SK-N-MC (cell line): ENCODE measurements at regions not wholly inside any gene's neighbourhood (a gene's known extent, or its start where the extent isn't known, plus 50 kb on each side); places are given as distances from the start of the nearest gene placed in this dataset.

Experiments
- FOXP2 ChIP-seq: optimal IDR thresholded peaks from 2 replicates; pipeline ENCODE3; 2011; ENCODE audit warnings: mild to moderate bottlenecking, moderate library complexity; ENCODE audit not compliant: insufficient read depth; ENCODE audit errors: extremely low read length, control extremely low read depth
- POLR2AphosphoS5 ChIP-seq: IDR thresholded peaks from 2 replicates; pipeline ENCODE4 v1.6.1; 2012; ENCODE audit warnings: mild to moderate bottlenecking, low read depth, low read length, borderline replicate concordance

- TF ChIP-seq POLR2AphosphoS5 (no peak), FOXP2 (no peak)
Measured at GRCh38 chr18:27713738-27714095, 463.2 kb downstream of the CDH2 start.
